Ovary (tissue), 7 donors: ENCODE measurements at regions not wholly inside any gene's neighbourhood (a gene's known extent, or its start where the extent isn't known, plus 50 kb on each side); places are given as distances from the start of the nearest gene placed in this dataset.

Source experiments
- DNase-seq, 5 donors: peaks; one replicate each; pipeline ENCODE4 v3.0.0-alpha.2; 2019 to 2020
- H3K27ac ChIP-seq, 2 donors: fragments of 200-600 bp; one replicate each; pipeline versions ENCODE4 v1.5.1 to v1.8.0; 2019 to 2022
- H3K27me3 ChIP-seq: fragments of 200-600 bp; one replicate; pipeline ENCODE4 v1.8.0; 2022
- H3K36me3 ChIP-seq: fragments of 200-600 bp; sonication (generic); one replicate; pipeline ENCODE4 v1.5.1; 2019
- H3K4me1 ChIP-seq: one replicate; pipeline ENCODE4 v1.8.1; 2013; ENCODE audit warnings: mild to moderate bottlenecking, moderate library complexity; ENCODE audit not compliant: insufficient read depth
- H3K4me3 ChIP-seq: fragments of 200-600 bp; sonication (generic); one replicate; pipeline ENCODE4 v1.5.1; 2017
- H3K9me3 ChIP-seq, 2 donors: fragments of 200-600 bp in 1 of 2; sonication (generic) in 1 of 2; one replicate each; pipeline versions ENCODE4 v1.5.1 to v1.8.1; 2013 to 2019; ENCODE audit warnings: mild to moderate bottlenecking in 1 of 2, moderate library complexity in 1 of 2
- CTCF ChIP-seq, 3 donors: fragments of 450-650 bp in 2 of 3; fragments of 200-600 bp in 1 of 3; IDR thresholded peaks; one replicate each; pipeline versions ENCODE4 v1.5.1 to v1.8.0; 2016 to 2022; ENCODE audit warnings: antibody characterized with exemption in 3 of 3, mild to moderate bottlenecking in 1 of 3
- EP300 ChIP-seq: sonication (generic); formaldehyde crosslinking; IDR thresholded peaks from one replicate; pipeline ENCODE4 v1.6.1; 2017; ENCODE audit warnings: antibody characterized with exemption
- POLR2A ChIP-seq: fragments of 450-650 bp; IDR thresholded peaks from one replicate; pipeline ENCODE4 v1.6.1; 2017; ENCODE audit warnings: antibody characterized with exemption, mild to moderate bottlenecking, moderate library complexity
- WGBS, 3 donors: extraction: QIAGEN DNeasy Blood & Tissue Kit in 1 of 3; methylation state at CpG; one replicate each; pipeline versions ENCODE4 v1.1.5 to v1.1.7; 2013 to 2017; 5-methylcytosine and 5-hydroxymethylcytosine counted together
- intact Hi-C, 4 donors: fragments of 100-400 bp; cut with DNase I; formaldehyde crosslinking; loops; one replicate each; pipeline versions ENCODE4 v1.11.0 to v1.15.1; 2022 to 2023
- donor health status: DM: no; HTN: no; CAD: no; lungs with moderate emphysema.
- donor health status: DM: no; HTN: no; CAD: no.
- donor health status: Bipolar disorder and iron deficiency.
- donor health status: DM: no; HTN: no; CAD: no.
- donor health status: DM: yes; HTN: yes; CAD: no.

DNA sequence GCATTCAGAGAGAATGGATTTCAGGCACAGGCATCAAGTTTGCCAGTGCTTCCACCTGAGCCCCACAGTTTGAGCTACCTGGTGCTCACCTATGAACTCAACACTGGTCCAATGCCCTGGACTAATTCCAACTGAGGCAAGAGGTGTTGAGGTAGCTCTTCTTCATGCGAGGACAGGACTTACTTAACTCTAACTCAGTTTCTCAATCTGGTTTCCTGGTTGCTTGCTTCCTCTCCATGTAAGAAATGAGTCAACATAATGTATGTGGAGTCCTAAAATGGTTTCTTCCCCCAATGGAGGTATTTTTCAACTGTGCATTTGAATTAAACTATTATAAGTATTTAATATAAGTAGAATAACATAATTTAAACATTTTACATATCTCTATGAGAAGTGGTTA, 523.6 kb upstream of the DAB2 start:
- no peak for TF ChIP-seq EP300
- TF ChIP-seq POLR2A, result no peak
- TF ChIP-seq CTCF (IDR thresholded peaks at IDR 0.05), result no peak
- DNase-seq, result no peak
- Histone ChIP-seq H3K36me3 (no peaks in the 10 kb centered on the region), H3K27me3 (no peaks in the 10 kb centered on the region), H3K4me1 (no peaks in the 10 kb centered on the region), H3K27ac (no peak overlapping the region), H3K4me3 (no peak overlapping the region), H3K9me3 (no peaks in the 10 kb centered on the region)
- WGBS, 3 donors, result 85 to 89% (median 86%) methylated on average over 1 of the region's 1 CpG
- intact Hi-C loops, result no loop called here

- no peaks in the 10 kb centered on the region for H3K27me3 ChIP-seq
- TF ChIP-seq POLR2A, result no peak
- no peak for TF ChIP-seq EP300
- TF ChIP-seq CTCF (IDR thresholded peaks at IDR 0.05), result no peak
- DNase-seq, result no peak
- intact Hi-C loops, result no loop called here
- H3K9me3 ChIP-seq, result no peaks in the 10 kb centered on the region
- WGBS, 3 donors, result 50 to 76% (median 70%) methylated on average over 1 of the region's 1 CpG
- no peaks in the 10 kb centered on the region for H3K36me3 ChIP-seq
- no peaks in the 10 kb centered on the region for H3K4me1 ChIP-seq
- H3K27ac ChIP-seq, result no peak overlapping the region
- H3K4me3 ChIP-seq, result no peak overlapping the region
Observed at GRCh38 chr5:39947657-39948056, 522.9 kb upstream of the DAB2 start.

GRCh38 chr5:39946356-39947045, 521.7 kb upstream of the DAB2 start:
- Histone ChIP-seq H3K9me3 (no peaks in the 10 kb centered on the region), H3K27me3 (no peaks in the 10 kb centered on the region), H3K4me3 (no peak overlapping the region), H3K36me3 (no peaks in the 10 kb centered on the region), H3K27ac (no peak overlapping the region), H3K4me1 (no peaks in the 10 kb centered on the region)
- 78 to 88% (median 87%) methylated on average over 2 of the region's 2 CpGs for WGBS, 3 donors
- TF ChIP-seq EP300 (no peak), CTCF (IDR thresholded peaks at IDR 0.05) (no peak), POLR2A (no peak)
- intact Hi-C loops, result no loop called here
- DNase-seq, result no peak

- no peak for DNase-seq
- TF ChIP-seq POLR2A, result no peak
- TF ChIP-seq EP300, result no peak
- TF ChIP-seq CTCF (IDR thresholded peaks at IDR 0.05), result no peak
- Histone ChIP-seq H3K36me3 (no peaks in the 10 kb centered on the region), H3K4me3 (no peak overlapping the region), H3K4me1 (no peaks in the 10 kb centered on the region), H3K27ac (no peak overlapping the region), H3K9me3 (no peaks in the 10 kb centered on the region), H3K27me3 (no peaks in the 10 kb centered on the region)
- intact Hi-C loops, result no loop called here
- 97 to 98% (median 97%) methylated on average over 1 of the region's 1 CpG for WGBS, 3 donors
Observed at GRCh38 chr5:39945870-39946269, 521.1 kb upstream of the DAB2 start.
